H1 (cell line): ENCODE measurements at regions not wholly inside any gene's neighbourhood (a gene's known extent, or its start where the extent isn't known, plus 50 kb on each side); places are given as distances from the start of the nearest gene placed in this dataset.

ENCODE experiments used
- CTCF ChIA-PET: fragments of 300-600 bp; sonication (Branson Sonifier 250); formaldehyde crosslinking; loops from one replicate; lab custom pipeline; 2021; ENCODE audit not compliant: partially characterized antibody; lab: Charles Lee
- POLR2A ChIA-PET: fragments of 300-600 bp; sonication (Branson Sonifier 250); formaldehyde crosslinking; loops from one replicate; lab custom pipeline; 2021; ENCODE audit warnings: inconsistent platforms; ENCODE audit not compliant: partially characterized antibody; lab: Charles Lee
- DNase-seq, 2 experiments: peaks; one replicate each; pipeline versions ENCODE4 v3.0.0 to v3.0.0-alpha.2; 2010 to 2022; ENCODE audit warnings: low spot score in 2 of 2, low read depth in 1 of 2, mixed read lengths in 1 of 2
- FAIRE-seq: peaks from 2 replicates; lab custom pipeline; 2011; peaks lifted over from hg19 to GRCh38; lab: Jason Lieb, UNC
- H2AFZ ChIP-seq: 2 replicates; pipeline ENCODE4 v1.8.1; 2012; ENCODE audit warnings: low read length, inconsistent platforms
- H2AK5ac ChIP-seq: 2 replicates; pipeline ENCODE4 v1.6.1; 2013; ENCODE audit warnings: low read depth, low read length
- H2BK120ac ChIP-seq: replicated peaks from 2 replicates; pipeline ENCODE3; 2013; ENCODE audit warnings: low read depth, low read length, inconsistent platforms
- H2BK12ac ChIP-seq: 2 replicates; pipeline ENCODE4 v1.6.1; 2013; ENCODE audit warnings: low read depth, low read length
- H2BK15ac ChIP-seq: 2 replicates; pipeline ENCODE4 v1.6.1; 2013; ENCODE audit warnings: low read length
- H2BK20ac ChIP-seq: 2 replicates; pipeline ENCODE4 v1.6.1; 2013; ENCODE audit warnings: low read length
- H2BK5ac ChIP-seq: 2 replicates; pipeline ENCODE4 v1.6.1; 2013; ENCODE audit warnings: low read depth, low read length
- H3K14ac ChIP-seq: 2 replicates; pipeline ENCODE4 v1.6.1; 2013; ENCODE audit warnings: inconsistent platforms; ENCODE audit not compliant: insufficient read length
- H3K18ac ChIP-seq: 2 replicates; pipeline ENCODE4 v1.6.1; 2013; ENCODE audit warnings: low read length; ENCODE audit errors: extremely low read depth
- H3K23ac ChIP-seq: 2 replicates; pipeline ENCODE4 v1.6.1; 2013; ENCODE audit warnings: inconsistent platforms; ENCODE audit not compliant: insufficient read length
- H3K23me2 ChIP-seq: 2 replicates; pipeline ENCODE4 v1.6.1; 2013; ENCODE audit warnings: low read depth, low read length
- H3K27ac ChIP-seq: 2 replicates; pipeline ENCODE4 v1.6.1; 2011; ENCODE audit warnings: low read depth, low read length, inconsistent platforms
- H3K27me3 ChIP-seq, 4 experiments: replicated peaks in 1 of 4; 1 replicate in 1 of 4; 2 replicates in 3 of 4; pipeline versions ENCODE4 v1.6.1 to v1.8.1; 2011 to 2013; ENCODE audit warnings: low read length in 3 of 4, mild to moderate bottlenecking in 3 of 4, inconsistent platforms in 2 of 4, mixed read lengths in 2 of 4, moderate library complexity in 1 of 4; ENCODE audit not compliant: control insufficient read depth in 3 of 4, insufficient read depth in 3 of 4; ENCODE audit errors: extremely low read depth in 1 of 4
- H3K36me3 ChIP-seq, 4 experiments: 2 replicates each; pipeline versions ENCODE4 v1.6.1 to v1.8.1; 2011 to 2013; ENCODE audit warnings: mild to moderate bottlenecking in 4 of 4, low read length in 3 of 4, moderate library complexity in 2 of 4, control low read depth in 1 of 4, inconsistent platforms in 1 of 4; ENCODE audit not compliant: insufficient read depth in 4 of 4, control insufficient read depth in 2 of 4
- H3K4ac ChIP-seq: replicated peaks from 2 replicates; pipeline ENCODE3; 2013; ENCODE audit warnings: low read length, low read depth, mixed read lengths, inconsistent platforms; ENCODE audit not compliant: insufficient read length
- H3K4me1 ChIP-seq, 4 experiments: replicated peaks in 1 of 4; 1 replicate in 1 of 4; 2 replicates in 3 of 4; pipeline versions ENCODE4 v1.6.1 to v1.8.1; 2011 to 2013; ENCODE audit warnings: low read length in 3 of 4, inconsistent platforms in 2 of 4, mixed read lengths in 1 of 4; ENCODE audit not compliant: insufficient read depth in 4 of 4, control insufficient read depth in 3 of 4
- H3K4me2 ChIP-seq, 2 experiments: 2 replicates each; pipeline versions ENCODE4 v1.6.1 to v1.8.1; 2011 to 2013; ENCODE audit warnings: low read depth in 2 of 2, low read length in 2 of 2, control low read depth in 1 of 2, inconsistent platforms in 1 of 2, mild to moderate bottlenecking in 1 of 2; ENCODE audit not compliant: insufficient read depth in 1 of 2
- H3K4me3 ChIP-seq, 4 experiments: fragments of 200-600, 300-600 bp in 1 of 4; sonication (generic), shearing (Covaris generic), sonication (Bioruptor Twin) in 1 of 4; 2 replicates each; pipeline versions ENCODE4 v1.5.1 to v1.8.1; 2011 to 2016; ENCODE audit warnings: low read length in 4 of 4, low read depth in 3 of 4, control low read depth in 2 of 4, inconsistent platforms in 2 of 4, mild to moderate bottlenecking in 2 of 4, mixed read lengths in 1 of 4, moderate library complexity in 1 of 4; ENCODE audit not compliant: insufficient read depth in 2 of 4; ENCODE audit errors: extremely low read depth in 1 of 4
- H3K56ac ChIP-seq: replicated peaks from 2 replicates; pipeline ENCODE3; 2013; ENCODE audit warnings: low read depth, mild to moderate bottlenecking, mixed read lengths, low read length, inconsistent platforms; ENCODE audit not compliant: insufficient read length
- H3K79me1 ChIP-seq: 2 replicates; pipeline ENCODE4 v1.6.1; 2013; ENCODE audit warnings: low read depth, low read length, control low read depth
- H3K79me2 ChIP-seq, 2 experiments: 2 replicates each; pipeline versions ENCODE4 v1.6.1 to v1.8.1; 2012 to 2013; ENCODE audit warnings: low read length in 2 of 2, mild to moderate bottlenecking in 2 of 2, inconsistent platforms in 1 of 2; ENCODE audit not compliant: insufficient read depth in 2 of 2, control insufficient read depth in 1 of 2
- H3K9ac ChIP-seq, 4 experiments: replicated peaks in 1 of 4; 1 replicate in 1 of 4; 2 replicates in 3 of 4; pipeline versions ENCODE4 v1.6.1 to v1.8.1; 2011 to 2013; ENCODE audit warnings: low read depth in 3 of 4, low read length in 3 of 4, control low read depth in 2 of 4, mild to moderate bottlenecking in 2 of 4, moderate library complexity in 2 of 4, inconsistent platforms in 1 of 4; ENCODE audit errors: extremely low read depth in 1 of 4
- H3K9me3 ChIP-seq, 2 experiments: 2 replicates each; pipeline versions ENCODE4 v1.6.1 to v1.8.1; 2012 to 2013; ENCODE audit warnings: mild to moderate bottlenecking in 2 of 2, moderate library complexity in 2 of 2, control low read depth in 1 of 2, inconsistent platforms in 1 of 2, low read depth in 1 of 2, low read length in 1 of 2, mixed read lengths in 1 of 2; ENCODE audit not compliant: insufficient read depth in 2 of 2
- H4K20me1 ChIP-seq, 2 experiments: replicated peaks in 1 of 2; 2 replicates each; pipeline versions ENCODE3 to v1.8.1; 2011 to 2013; ENCODE audit warnings: inconsistent platforms in 2 of 2, low read length in 2 of 2, mild to moderate bottlenecking in 1 of 2; ENCODE audit not compliant: insufficient read depth in 2 of 2, control insufficient read depth in 1 of 2
- H4K5ac ChIP-seq: 2 replicates; pipeline ENCODE4 v1.6.1; 2013; ENCODE audit warnings: low read length, low read depth, mixed read lengths, inconsistent platforms; ENCODE audit not compliant: insufficient read length
- H4K8ac ChIP-seq: 2 replicates; pipeline ENCODE4 v1.8.0; 2013; ENCODE audit warnings: mild to moderate bottlenecking, moderate library complexity, low read length, inconsistent platforms; ENCODE audit not compliant: insufficient read depth; ENCODE audit errors: extremely low read depth
- H4K91ac ChIP-seq: replicated peaks from 2 replicates; pipeline ENCODE3; 2013; ENCODE audit warnings: low read length, mixed read lengths, inconsistent platforms; ENCODE audit not compliant: insufficient read length
- ASH2L ChIP-seq: fragments of 200-600, 300-600 bp; sonication (generic); IDR thresholded peaks from one replicate; pipeline ENCODE4 v1.7.1; 2017; ENCODE audit warnings: low read length
- ATF2 ChIP-seq: IDR thresholded peaks from 2 replicates; pipeline ENCODE4 v1.6.1; 2012; ENCODE audit warnings: low read length, inconsistent platforms
- ATF3 ChIP-seq: IDR thresholded peaks from 2 replicates; pipeline ENCODE4 v1.6.1; 2011; ENCODE audit warnings: low read depth, mild to moderate bottlenecking, low read length; ENCODE audit not compliant: insufficient read depth
- BACH1 ChIP-seq: IDR thresholded peaks from 2 replicates; pipeline ENCODE4 v1.6.1; 2012; ENCODE audit warnings: low read length, improper control_type of control experiment
- BCL11A ChIP-seq, 2 experiments: IDR thresholded peaks; one replicate each; pipeline ENCODE4 v1.6.1; 2011; ENCODE audit warnings: low read depth in 2 of 2, low read length in 2 of 2, mild to moderate bottlenecking in 2 of 2
- CBX5 ChIP-seq: fragments of 300-800, 300-1000 bp; sonication (generic); IDR thresholded peaks from 2 replicates; pipeline ENCODE4 v1.7.1; 2016; ENCODE audit warnings: antibody characterized with exemption, low read length, low read depth
- GABPA ChIP-seq: IDR thresholded peaks from 2 replicates; pipeline ENCODE4 v1.6.1; 2011; ENCODE audit warnings: mild to moderate bottlenecking, low read length, moderate library complexity, borderline replicate concordance; ENCODE audit not compliant: insufficient read depth
- POLR2A ChIP-seq, 2 experiments: IDR thresholded peaks; 1 replicate in 1 of 2; 2 replicates in 1 of 2; pipeline ENCODE4 v1.6.1; 2011; ENCODE audit warnings: low read depth in 2 of 2, low read length in 2 of 2, mild to moderate bottlenecking in 2 of 2; ENCODE audit errors: control extremely low read depth in 1 of 2
- RNF2 ChIP-seq: fragments of 200-900, 300-1000 bp; sonication (generic); IDR thresholded peaks from 2 replicates; pipeline ENCODE4 v1.7.1; 2016; ENCODE audit warnings: borderline replicate concordance, low read depth, mild to moderate bottlenecking, antibody characterized with exemption, low read length; ENCODE audit not compliant: poor library complexity, severe bottlenecking; ENCODE audit errors: missing control alignments
- SP1 ChIP-seq: IDR thresholded peaks from 2 replicates; pipeline ENCODE4 v1.6.1; 2011; ENCODE audit warnings: low read depth, low read length
- TAF1 ChIP-seq: IDR thresholded peaks from 2 replicates; pipeline ENCODE4 v1.6.1; 2011; ENCODE audit warnings: mild to moderate bottlenecking, low read depth, low read length
- WGBS, 2 experiments: shearing (Covaris generic) in 1 of 2; methylation state at CpG; one replicate each; pipeline versions ENCODE4 v1.1.6 to v1.1.7; 2013 to 2015; ENCODE audit warnings: low lambda C conversion rate in 2 of 2, mixed read lengths in 2 of 2, inconsistent platforms in 1 of 2, low coverage in 1 of 2, missing lambda C conversion rate in 1 of 2; ENCODE audit not compliant: insufficient replicate concordance in 2 of 2, insufficient coverage in 1 of 2, insufficient read length in 1 of 2; ENCODE audit errors: extremely low coverage in 1 of 2, missing lambda C conversion rate in 1 of 2; 5-methylcytosine and 5-hydroxymethylcytosine counted together
- TF ChIP-seq, protein P1 (sequence below): IDR thresholded peaks from 2 replicates; pipeline ENCODE4 v1.6.1; 2011; ENCODE audit warnings: low read length, improper control_type of control experiment

DNA sequence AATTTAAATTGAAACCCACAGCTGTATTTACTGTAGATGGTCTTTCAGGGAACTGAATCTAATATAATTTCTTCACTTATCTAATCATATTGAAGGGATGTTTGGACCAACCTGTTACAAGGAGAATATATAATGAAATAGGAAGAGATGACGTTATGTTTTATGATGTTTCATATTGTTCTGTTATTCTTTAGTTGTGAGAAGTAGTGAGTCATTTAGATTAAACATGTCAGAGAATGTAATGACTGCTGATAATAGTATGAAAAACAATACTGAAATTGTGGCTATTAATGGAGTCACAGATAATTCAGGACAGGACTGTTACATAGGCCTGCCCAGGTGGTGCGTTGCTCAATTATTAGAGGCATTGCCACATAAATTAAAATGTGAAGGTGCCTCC is 1993.4 kb downstream of the EFNA5 start:
- Histone ChIP-seq H2BK20ac (no peak overlapping the region), H4K5ac (no peak overlapping the region), H3K4me1 (no peaks in the 10 kb centered on the region), H4K8ac (no peak overlapping the region), H2BK120ac (no peak overlapping the region), H2BK5ac (no peak overlapping the region), H3K4me3 (no peak overlapping the region), H3K23ac (no peak overlapping the region), H3K27me3 (no peaks in the 10 kb centered on the region), H4K20me1 (no peaks in the 10 kb centered on the region), H3K18ac (no peak overlapping the region), H2BK12ac (no peak overlapping the region), H2AFZ (no peak overlapping the region), H2BK15ac (no peak overlapping the region), H4K91ac (no peak overlapping the region), H3K36me3 (no peaks in the 10 kb centered on the region), H3K56ac (no peak overlapping the region), H3K9ac (no peak overlapping the region), H3K23me2 (no peaks in the 10 kb centered on the region), H3K79me1 (no peaks in the 10 kb centered on the region), H2AK5ac (no peak overlapping the region), H3K4ac (no peak overlapping the region), H3K27ac (no peak overlapping the region), H3K4me2 (no peak overlapping the region), H3K14ac (no peak overlapping the region), H3K79me2 (no peaks in the 10 kb centered on the region), H3K9me3 (no peaks in the 10 kb centered on the region)
- FAIRE-seq (no peak), DNase-seq (no peak)
- 95% methylated on average over 2 of the region's 2 CpGs; no CpG with 5 or more reads in 1 of the 2 experiments for WGBS, 2 experiments
- ChIA-PET POLR2A (no interaction called here), CTCF (no interaction called here)
- TF ChIP-seq CBX5 = no peak
- TF ChIP-seq, protein P1, sequence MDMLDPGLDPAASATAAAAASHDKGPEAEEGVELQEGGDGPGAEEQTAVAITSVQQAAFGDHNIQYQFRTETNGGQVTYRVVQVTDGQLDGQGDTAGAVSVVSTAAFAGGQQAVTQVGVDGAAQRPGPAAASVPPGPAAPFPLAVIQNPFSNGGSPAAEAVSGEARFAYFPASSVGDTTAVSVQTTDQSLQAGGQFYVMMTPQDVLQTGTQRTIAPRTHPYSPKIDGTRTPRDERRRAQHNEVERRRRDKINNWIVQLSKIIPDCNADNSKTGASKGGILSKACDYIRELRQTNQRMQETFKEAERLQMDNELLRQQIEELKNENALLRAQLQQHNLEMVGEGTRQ = no peak
- no peak for TF ChIP-seq GABPA
- no peak for TF ChIP-seq TAF1
- no peak for TF ChIP-seq POLR2A (IDR thresholded peaks at IDR 0.05; ENCODE audit: control extremely low read depth in 1 of 2, low read depth in 2 of 2, low read length in 2 of 2)
- no peak for TF ChIP-seq SP1
- TF ChIP-seq RNF2 = no peak
- TF ChIP-seq BACH1 = no peak
- TF ChIP-seq ATF2 = no peak
- TF ChIP-seq ATF3 = no peak
- TF ChIP-seq BCL11A (IDR thresholded peaks at IDR 0.05; ENCODE audit: low read depth in 2 of 2, low read length in 2 of 2) = no peak
- no peak for TF ChIP-seq ASH2L
